SK-N-MC (cell line): ENCODE measurements at regions not wholly inside any gene's neighbourhood (a gene's known extent, or its start where the extent isn't known, plus 50 kb on each side); places are given as distances from the start of the nearest gene placed in this dataset.

Source experiments
- EZH2 ChIP-seq: fragments of 200-600 bp; sonication (generic); IDR thresholded peaks from one replicate; pipeline ENCODE4 v1.6.1; 2017; ENCODE audit warnings: antibody characterized with exemption
- FOXP2 ChIP-seq: optimal IDR thresholded peaks from 2 replicates; pipeline ENCODE3; 2011; ENCODE audit warnings: mild to moderate bottlenecking, moderate library complexity; ENCODE audit not compliant: insufficient read depth; ENCODE audit errors: extremely low read length, control extremely low read depth
- POLR2AphosphoS5 ChIP-seq: IDR thresholded peaks from 2 replicates; pipeline ENCODE4 v1.6.1; 2012; ENCODE audit warnings: mild to moderate bottlenecking, low read depth, low read length, borderline replicate concordance

DNA sequence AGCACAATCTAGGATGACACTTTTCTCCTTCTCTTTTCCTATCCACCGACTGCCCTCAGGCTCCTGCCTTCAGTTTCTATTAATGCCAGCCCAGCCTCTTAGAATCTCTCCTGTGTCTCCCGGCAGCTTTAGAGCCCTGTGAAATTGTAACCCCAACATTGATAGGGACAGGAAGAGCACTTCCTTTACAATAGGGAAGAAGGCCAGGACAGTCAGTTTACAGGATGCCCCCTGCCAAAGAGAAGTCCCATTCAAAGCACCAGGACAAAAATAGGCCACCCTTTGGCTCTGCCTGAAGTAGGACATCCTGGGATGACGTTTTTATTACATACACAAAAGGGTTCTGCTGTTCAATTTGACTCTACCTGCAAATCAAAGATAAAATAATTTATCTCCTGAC, 64.7 kb upstream of the ANK3 start:
- no peak for TF ChIP-seq EZH2
- TF ChIP-seq POLR2AphosphoS5: no peak
- TF ChIP-seq FOXP2: no peak
